HEK293 (cell line): ENCODE measurements at regions not wholly inside any gene's neighbourhood (a gene's known extent, or its start where the extent isn't known, plus 50 kb on each side); places are given as distances from the start of the nearest gene placed in this dataset.
"Not testable (repeated sequence)": the region's sequence is repeated elsewhere in the genome, so short reads cannot be mapped to it uniquely, and the experiment has no call there.

Experiments used
- MYNN ChIP-seq: fragments of 450-650 bp; formaldehyde crosslinking; IDR thresholded peaks from 2 replicates; pipeline ENCODE4 v1.5.1; 2016; ENCODE audit warnings: missing biosample characterization, missing genetic modification characterization, borderline replicate concordance
- YY1 ChIP-seq: fragments of 450-650 bp; formaldehyde crosslinking; IDR thresholded peaks from 2 replicates; pipeline ENCODE4 v1.5.1; 2018; ENCODE audit warnings: missing biosample characterization, missing genetic modification characterization
- ZNF121 ChIP-seq: fragments of 450-650 bp; formaldehyde crosslinking; IDR thresholded peaks from 2 replicates; pipeline ENCODE4 v1.5.1; 2016; ENCODE audit warnings: missing biosample characterization, missing genetic modification characterization
- ZNF561 ChIP-seq: fragments of 450-650 bp; IDR thresholded peaks from 2 replicates; pipeline ENCODE4 v1.5.1; 2018; ENCODE audit warnings: missing biosample characterization, missing genetic modification characterization, borderline replicate concordance
- ZNF639 ChIP-seq: fragments of 450-650 bp; formaldehyde crosslinking; IDR thresholded peaks from 2 replicates; pipeline ENCODE4 v1.5.1; 2016; ENCODE audit warnings: missing biosample characterization, missing genetic modification characterization
- ZNF658 ChIP-seq: fragments of 450-650 bp; formaldehyde crosslinking; IDR thresholded peaks from 2 replicates; pipeline ENCODE4; 2016; ENCODE audit warnings: missing biosample characterization, missing genetic modification characterization
- ZSCAN18 ChIP-seq: fragments of 450-650 bp; formaldehyde crosslinking; IDR thresholded peaks from 2 replicates; pipeline ENCODE4 v1.5.1; 2016; ENCODE audit warnings: missing biosample characterization, missing genetic modification characterization
- TF ChIP-seq, protein P1 (sequence below): fragments of 450-650 bp; formaldehyde crosslinking; IDR thresholded peaks from 2 replicates; pipeline ENCODE4 v1.5.1; 2016; ENCODE audit warnings: missing biosample characterization, missing genetic modification characterization

- TF ChIP-seq MYNN, ZNF639, YY1, ZNF561, ZSCAN18, ZNF121, ZNF658 (tag by site-specific recombination): not testable (repeated sequence)
- TF ChIP-seq, protein P1, sequence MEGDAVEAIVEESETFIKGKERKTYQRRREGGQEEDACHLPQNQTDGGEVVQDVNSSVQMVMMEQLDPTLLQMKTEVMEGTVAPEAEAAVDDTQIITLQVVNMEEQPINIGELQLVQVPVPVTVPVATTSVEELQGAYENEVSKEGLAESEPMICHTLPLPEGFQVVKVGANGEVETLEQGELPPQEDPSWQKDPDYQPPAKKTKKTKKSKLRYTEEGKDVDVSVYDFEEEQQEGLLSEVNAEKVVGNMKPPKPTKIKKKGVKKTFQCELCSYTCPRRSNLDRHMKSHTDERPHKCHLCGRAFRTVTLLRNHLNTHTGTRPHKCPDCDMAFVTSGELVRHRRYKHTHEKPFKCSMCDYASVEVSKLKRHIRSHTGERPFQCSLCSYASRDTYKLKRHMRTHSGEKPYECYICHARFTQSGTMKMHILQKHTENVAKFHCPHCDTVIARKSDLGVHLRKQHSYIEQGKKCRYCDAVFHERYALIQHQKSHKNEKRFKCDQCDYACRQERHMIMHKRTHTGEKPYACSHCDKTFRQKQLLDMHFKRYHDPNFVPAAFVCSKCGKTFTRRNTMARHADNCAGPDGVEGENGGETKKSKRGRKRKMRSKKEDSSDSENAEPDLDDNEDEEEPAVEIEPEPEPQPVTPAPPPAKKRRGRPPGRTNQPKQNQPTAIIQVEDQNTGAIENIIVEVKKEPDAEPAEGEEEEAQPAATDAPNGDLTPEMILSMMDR (tag by site-specific recombination) = not testable (repeated sequence)
These were observed 124.9 kb downstream of the CPZ start for GRCh38 chr4:8717470-8717869.
